ENCODE measurements at regions not wholly inside any gene's neighbourhood (a gene's known extent, or its start where the extent isn't known, plus 50 kb on each side); places are given as distances from the start of the nearest gene placed in this dataset.
A peak's percentile ranks its signal among the peaks of the same experiment; 100 is the strongest.
"Not testable (repeated sequence)": the region's sequence is repeated elsewhere in the genome, so short reads cannot be mapped to it uniquely, and the experiment has no call there.

GRCh38 chr20:30899370-30900079 lies 357.9 kb upstream of the DEFB115 start:
- not testable (repeated sequence) for DNase-seq

GRCh38 chr20:30900080-30900719 lies 357.3 kb upstream of the DEFB115 start:
- DNase-seq = not testable (repeated sequence)

GRCh38 chr20:30905231-30905630 lies 352.2 kb upstream of the DEFB115 start:
- not testable (repeated sequence) for DNase-seq

- DNase-seq = no peak
Observed at GRCh38 chr20:30910937-30911725, 346.3 kb upstream of the DEFB115 start.

- not testable (repeated sequence) for DNase-seq
Observed at GRCh38 chr20:30911832-30912660, 345.4 kb upstream of the DEFB115 start.

- not testable (repeated sequence) for DNase-seq
Observed at GRCh38 chr20:30912661-30913026, 344.8 kb upstream of the DEFB115 start.

- DNase-seq = not testable (repeated sequence)
Observed at GRCh38 chr20:30916404-30916803, 341.1 kb upstream of the DEFB115 start.

GRCh38 chr20:30919514-30920188 lies 337.8 kb upstream of the DEFB115 start:
- no peak for DNase-seq

- peak in 1 of 3 donors; percentile 1 for DNase-seq
Observed at GRCh38 chr20:30921286-30922071, 336.0 kb upstream of the DEFB115 start.

GRCh38 chr20:30922129-30922528 lies 335.3 kb upstream of the DEFB115 start:
- DNase-seq = no peak

GRCh38 chr20:30937790-30938189 lies 319.7 kb upstream of the DEFB115 start:
- DNase-seq = no peak

GRCh38 chr20:30949761-30950160 lies 307.7 kb upstream of the DEFB115 start:
- no peak for DNase-seq

GRCh38 chr20:30951088-30951487 lies 306.4 kb upstream of the DEFB115 start:
- DNase-seq = not testable (repeated sequence)

GRCh38 chr20:30956649-30957048 lies 300.8 kb upstream of the DEFB115 start:
- not testable (repeated sequence) for DNase-seq

GRCh38 chr20:30959208-30959607 lies 298.3 kb upstream of the DEFB115 start:
- not testable (repeated sequence) for DNase-seq

- no peak for DNase-seq
Observed at GRCh38 chr20:30963591-30963990, 293.9 kb upstream of the DEFB115 start.

GRCh38 chr20:30975859-30976258 lies 281.6 kb upstream of the DEFB115 start:
- DNase-seq = not testable (repeated sequence)

GRCh38 chr20:30985386-30985785 lies 272.1 kb upstream of the DEFB115 start:
- no peak for DNase-seq
